Immature natural killer cell (primary cell): ENCODE measurements at regions not wholly inside any gene's neighbourhood (a gene's known extent, or its start where the extent isn't known, plus 50 kb on each side); places are given as distances from the start of the nearest gene placed in this dataset.

Experiments used
- DNase-seq, 3 donors: peaks; one replicate each; pipeline ENCODE4 v3.0.0; 2022; ENCODE audit warnings: mixed read lengths in 1 of 3
- H3K27ac Mint-ChIP-seq, 6 donors: one replicate each; pipeline ENCODE4 v1.8.0; 2020; ENCODE audit warnings: mixed read lengths in 6 of 6, mild to moderate bottlenecking in 5 of 6, inconsistent platforms in 4 of 6, moderate library complexity in 3 of 6
- H3K27me3 Mint-ChIP-seq, 3 donors: one replicate each; pipeline ENCODE4 v1.8.0; 2020 to 2021; ENCODE audit warnings: low read depth in 3 of 3, mild to moderate bottlenecking in 3 of 3, mixed read lengths in 3 of 3, moderate library complexity in 3 of 3, inconsistent platforms in 1 of 3
- H3K36me3 Mint-ChIP-seq, 3 donors: one replicate each; pipeline ENCODE4 v1.8.0; 2020; ENCODE audit warnings: mixed read lengths in 3 of 3, inconsistent platforms in 2 of 3, mild to moderate bottlenecking in 2 of 3
- H3K4me1 Mint-ChIP-seq, 2 donors: one replicate each; pipeline ENCODE4 v1.8.0; 2020; ENCODE audit warnings: inconsistent platforms in 2 of 2, mild to moderate bottlenecking in 2 of 2, mixed read lengths in 2 of 2, moderate library complexity in 1 of 2
- H3K4me3 Mint-ChIP-seq, 5 donors: one replicate each; pipeline ENCODE4 v1.8.0; 2020; ENCODE audit warnings: mild to moderate bottlenecking in 5 of 5, mixed read lengths in 5 of 5, inconsistent platforms in 3 of 5, moderate library complexity in 3 of 5
- H3K9me3 Mint-ChIP-seq, 6 donors: one replicate each; pipeline ENCODE4 v1.8.0; 2020; ENCODE audit warnings: mild to moderate bottlenecking in 6 of 6, mixed read lengths in 6 of 6, inconsistent platforms in 4 of 6, moderate library complexity in 3 of 6

DNA sequence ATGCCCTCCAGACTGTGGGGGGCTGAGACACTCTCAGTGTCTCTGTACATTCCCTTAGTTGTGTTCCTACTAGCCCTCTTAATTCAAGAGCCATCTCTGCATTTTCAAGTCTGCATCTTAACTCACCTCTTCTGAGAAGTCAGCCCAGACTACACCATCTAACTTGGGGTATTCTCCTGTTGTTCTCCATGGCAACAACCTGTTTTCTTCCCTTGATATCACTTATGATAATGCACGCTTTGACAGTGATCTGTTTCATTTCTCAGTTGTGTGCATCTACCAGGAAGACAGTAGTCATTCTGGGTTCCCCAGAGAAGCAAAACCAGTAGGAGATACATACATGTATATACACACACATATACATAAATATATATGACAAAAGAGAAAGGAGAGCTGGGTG is 707.3 kb upstream of the IGFBP3 start:
- Mint-ChIP-seq H3K27me3 (peaks cover 0 to 2% (median 0%) of the 10 kb centered on the region in 3 donors), H3K36me3 (peaks cover 0 to 8% (median 0%) of the 10 kb centered on the region in 3 donors), H3K4me1 (no peaks in the 10 kb centered on the region), H3K9me3 (peaks cover 0 to 22% (median 8%) of the 10 kb centered on the region in 6 donors), H3K27ac (no peak overlapping the region), H3K4me3 (no peak overlapping the region)
- no peak for DNase-seq

DNA sequence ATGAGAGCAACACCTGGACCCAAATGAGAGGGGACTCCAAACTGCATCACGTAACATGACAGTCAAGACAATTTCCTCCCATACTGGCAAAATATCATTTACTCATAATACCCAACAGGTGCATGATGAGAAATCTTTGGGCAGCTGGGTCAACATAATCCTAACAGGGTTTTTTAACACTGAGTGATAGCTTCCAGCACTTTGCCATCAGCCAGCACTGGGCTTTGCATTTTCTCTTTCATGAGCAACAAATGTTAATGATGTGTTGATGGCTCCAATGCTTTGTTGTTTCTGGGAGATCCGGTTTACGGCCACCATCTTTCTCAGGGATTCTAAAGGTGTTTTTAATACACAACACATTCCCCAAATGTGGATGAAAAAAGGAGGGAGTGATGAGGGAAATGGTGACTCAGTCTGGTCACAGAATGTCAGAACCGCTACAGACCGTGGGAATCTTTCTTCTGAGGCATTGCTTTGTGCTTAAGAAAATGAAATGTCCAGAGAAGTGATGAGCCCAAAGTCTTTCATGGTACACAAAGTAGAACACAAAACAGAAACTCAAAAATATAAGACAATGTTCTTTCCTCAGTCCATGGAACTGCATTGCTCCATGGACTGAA is 705.7 kb upstream of the IGFBP3 start:
- peaks cover 0 to 2% (median 0%) of the 10 kb centered on the region in 3 donors for H3K27me3 Mint-ChIP-seq
- no peak for DNase-seq

DNA sequence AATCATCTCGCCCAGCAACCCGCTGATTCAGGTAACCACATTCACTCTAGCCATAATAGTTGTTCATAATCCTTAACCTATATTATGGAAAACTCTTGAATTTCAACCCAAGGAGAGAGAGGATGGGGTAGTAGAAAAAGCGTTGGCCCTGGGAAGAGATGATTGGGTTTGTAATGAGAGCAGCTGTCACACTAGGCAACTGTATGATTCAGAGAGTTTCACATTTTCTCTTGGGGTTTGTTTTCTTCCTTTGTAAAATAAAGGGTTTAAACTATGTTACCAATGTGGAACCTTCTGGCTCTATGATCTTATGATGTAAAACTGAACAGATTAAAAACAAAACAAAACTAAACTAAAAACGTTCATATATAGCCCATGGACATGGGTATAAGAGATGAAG is 705.2 kb upstream of the IGFBP3 start:
- Mint-ChIP-seq H3K9me3 (peaks cover 0 to 18% (median 8%) of the 10 kb centered on the region in 6 donors), H3K27me3 (peaks cover 0 to 2% (median 0%) of the 10 kb centered on the region in 3 donors), H3K27ac (no peak overlapping the region), H3K36me3 (peaks cover 0 to 8% (median 0%) of the 10 kb centered on the region in 3 donors), H3K4me3 (no peak overlapping the region), H3K4me1 (no peaks in the 10 kb centered on the region)
- no peak for DNase-seq

More for the DNA sequence above, 705.7 kb upstream of the IGFBP3 start:
- H3K36me3 Mint-ChIP-seq = peaks cover 0 to 8% (median 0%) of the 10 kb centered on the region in 3 donors
- H3K9me3 Mint-ChIP-seq = peaks cover 0 to 18% (median 8%) of the 10 kb centered on the region in 6 donors
- no peak overlapping the region for H3K27ac Mint-ChIP-seq
- H3K4me1 Mint-ChIP-seq = no peaks in the 10 kb centered on the region
- H3K4me3 Mint-ChIP-seq = no peak overlapping the region

DNA sequence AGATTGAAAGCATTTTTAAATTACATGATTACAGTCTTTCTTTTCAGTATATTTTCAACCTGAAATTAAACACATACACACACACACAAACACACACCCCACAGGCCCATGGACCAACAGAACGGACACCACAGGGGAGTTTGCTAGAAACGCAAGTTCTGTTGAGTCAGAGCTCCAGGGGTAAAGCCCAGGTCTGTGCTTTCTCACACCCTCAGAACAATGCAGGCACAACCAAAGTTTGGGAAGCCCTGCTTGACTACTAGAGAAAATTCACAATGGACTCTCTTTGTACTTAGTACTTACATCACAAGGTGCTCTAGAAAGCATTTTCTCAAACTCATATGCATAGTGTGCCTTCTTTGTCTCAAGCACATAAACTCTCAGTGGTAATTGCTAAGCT is 704.0 kb upstream of the IGFBP3 start:
- Mint-ChIP-seq H3K36me3 (peaks cover 0 to 8% (median 0%) of the 10 kb centered on the region in 3 donors), H3K4me3 (no peak overlapping the region), H3K27me3 (peaks cover 0 to 2% (median 0%) of the 10 kb centered on the region in 3 donors), H3K4me1 (no peaks in the 10 kb centered on the region), H3K9me3 (peaks cover 0 to 18% (median 8%) of the 10 kb centered on the region in 6 donors), H3K27ac (no peak overlapping the region)
- no peak for DNase-seq

DNA sequence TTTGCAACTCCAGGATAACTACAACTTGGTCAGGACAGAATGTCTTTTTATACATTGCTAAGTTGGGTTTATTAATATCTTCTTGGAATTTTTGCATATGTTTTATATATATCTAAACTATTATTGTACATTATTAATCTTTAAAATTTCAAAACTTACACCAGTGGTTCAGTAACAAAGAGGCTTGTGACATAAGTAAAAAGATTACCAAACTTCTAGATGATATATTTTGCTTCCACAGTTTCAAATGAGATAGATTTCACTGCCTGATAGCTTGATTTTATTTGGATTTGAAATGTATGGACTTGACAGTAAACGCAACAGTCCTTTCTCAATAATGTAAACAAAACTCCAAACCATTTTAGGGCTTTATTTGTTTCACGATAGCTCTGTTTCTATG is 701.2 kb upstream of the IGFBP3 start:
- H3K4me3 Mint-ChIP-seq = no peak overlapping the region
- H3K4me1 Mint-ChIP-seq = no peaks in the 10 kb centered on the region
- peaks cover 0 to under 1% (median 0%) of the 10 kb centered on the region in 3 donors for H3K27me3 Mint-ChIP-seq
- H3K36me3 Mint-ChIP-seq = peaks cover 0 to 8% (median 0%) of the 10 kb centered on the region in 3 donors
- no peak for DNase-seq
- H3K27ac Mint-ChIP-seq = no peak overlapping the region
- H3K9me3 Mint-ChIP-seq = peaks cover 0 to 12% (median 7%) of the 10 kb centered on the region in 6 donors

DNA sequence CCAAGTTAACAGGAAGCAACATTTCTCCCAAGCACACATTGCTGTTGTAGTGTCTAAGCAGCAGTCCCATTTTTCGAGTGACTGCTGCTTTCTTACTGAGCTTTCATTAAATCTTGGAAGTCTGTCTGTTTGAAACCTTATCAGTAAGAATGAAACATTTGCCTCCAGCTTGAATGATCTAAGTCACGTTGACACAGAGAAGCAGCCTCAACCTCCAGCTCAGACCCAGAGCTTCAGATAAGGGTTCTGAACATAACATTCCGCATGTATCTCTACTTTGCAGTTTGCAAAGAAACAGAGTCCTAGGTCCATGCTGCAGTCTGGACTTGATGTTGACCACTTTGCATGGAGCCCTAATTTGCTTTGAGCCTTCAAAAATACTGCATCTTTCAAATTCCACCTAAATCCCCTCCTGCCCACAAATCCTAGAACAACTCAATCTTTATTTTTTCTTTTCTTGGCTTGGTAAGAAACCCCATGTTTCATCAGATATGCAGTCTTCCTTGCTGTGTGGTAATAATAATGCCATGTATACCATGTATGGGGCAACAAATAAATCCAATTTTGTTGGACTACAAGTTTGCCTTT is 698.7 kb upstream of the IGFBP3 start:
- Mint-ChIP-seq H3K9me3 (peaks cover 0 to 15% (median 4%) of the 10 kb centered on the region in 6 donors), H3K36me3 (no peaks in the 10 kb centered on the region), H3K4me3 (no peak overlapping the region), H3K27me3 (no peaks in the 10 kb centered on the region), H3K4me1 (no peaks in the 10 kb centered on the region), H3K27ac (no peak overlapping the region)
- no peak for DNase-seq

DNA sequence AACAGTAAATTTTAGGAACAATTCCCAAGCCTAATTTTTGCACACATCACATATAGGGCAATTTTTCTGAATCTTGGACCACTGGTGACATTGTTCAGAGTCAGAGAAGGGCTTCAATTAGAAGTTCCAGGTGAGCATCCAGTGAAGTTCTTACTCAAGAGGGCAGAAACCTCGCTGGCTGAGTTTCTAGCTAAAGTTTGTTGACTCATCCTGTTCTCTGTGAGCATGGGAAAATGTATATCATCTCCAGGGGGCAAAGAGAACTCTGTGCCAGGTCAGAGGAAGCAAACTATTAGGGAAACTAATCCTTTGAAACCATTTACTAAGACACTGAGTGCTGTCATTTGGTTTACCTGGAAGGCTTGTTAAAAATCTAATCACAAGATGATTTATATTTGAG is 695.6 kb upstream of the IGFBP3 start:
- Mint-ChIP-seq H3K9me3 (peaks cover 0 to 18% (median 4%) of the 10 kb centered on the region in 6 donors), H3K4me1 (no peaks in the 10 kb centered on the region), H3K27me3 (peaks cover 0 to 4% (median 0%) of the 10 kb centered on the region in 3 donors), H3K27ac (no peak overlapping the region), H3K36me3 (no peaks in the 10 kb centered on the region), H3K4me3 (no peak overlapping the region)
- no peak for DNase-seq

DNA sequence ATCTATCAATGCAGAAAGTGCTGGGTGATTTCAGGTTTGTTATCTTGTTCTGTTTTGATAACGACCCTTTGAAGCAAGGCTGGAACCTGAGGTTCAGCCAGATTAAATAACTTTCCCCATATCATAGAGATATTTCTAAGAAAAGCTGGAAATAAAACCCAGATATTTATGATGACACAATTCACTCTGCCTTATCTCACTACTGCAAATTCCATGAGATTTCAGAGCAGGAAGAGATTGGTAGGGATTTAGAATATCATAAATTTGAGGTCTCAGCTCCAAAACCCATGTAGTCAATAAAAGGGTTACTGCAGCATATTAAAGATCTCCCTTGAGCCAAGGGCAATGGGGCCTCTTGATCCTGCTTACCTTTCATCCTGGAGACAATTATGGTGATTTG is 692.5 kb upstream of the IGFBP3 start:
- H3K36me3 Mint-ChIP-seq = no peaks in the 10 kb centered on the region
- H3K27ac Mint-ChIP-seq = no peak overlapping the region
- DNase-seq = no peak
- no peaks in the 10 kb centered on the region for H3K4me1 Mint-ChIP-seq
- H3K9me3 Mint-ChIP-seq = peaks cover 0 to 14% (median 5%) of the 10 kb centered on the region in 6 donors
- H3K4me3 Mint-ChIP-seq = no peak overlapping the region
- peaks cover 0 to 4% (median 0%) of the 10 kb centered on the region in 3 donors for H3K27me3 Mint-ChIP-seq

DNA sequence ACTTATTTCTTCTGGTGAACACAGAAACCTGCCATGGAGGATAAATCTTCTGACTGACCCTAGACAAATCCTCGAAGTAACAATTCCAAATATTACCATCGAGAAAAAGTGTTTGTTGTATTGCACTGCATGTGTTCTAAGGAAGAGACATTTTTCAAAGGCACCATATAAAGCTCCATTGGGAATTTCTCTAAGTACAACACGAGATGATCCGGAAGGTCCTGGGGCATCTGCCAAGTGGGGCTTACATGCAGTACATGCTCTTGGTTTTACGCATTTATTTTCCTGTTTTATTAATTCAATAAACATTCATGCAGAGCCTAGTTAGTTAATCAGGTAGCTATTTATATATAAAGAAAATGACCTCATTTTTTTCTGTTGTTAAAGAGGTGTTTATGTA is 692.0 kb upstream of the IGFBP3 start:
- Mint-ChIP-seq H3K4me1 (no peaks in the 10 kb centered on the region), H3K9me3 (peaks cover 0 to 16% (median 5%) of the 10 kb centered on the region in 6 donors), H3K27me3 (peaks cover 0 to 4% (median 0%) of the 10 kb centered on the region in 3 donors), H3K4me3 (no peak overlapping the region), H3K27ac (no peak overlapping the region), H3K36me3 (no peaks in the 10 kb centered on the region)
- no peak for DNase-seq

DNA sequence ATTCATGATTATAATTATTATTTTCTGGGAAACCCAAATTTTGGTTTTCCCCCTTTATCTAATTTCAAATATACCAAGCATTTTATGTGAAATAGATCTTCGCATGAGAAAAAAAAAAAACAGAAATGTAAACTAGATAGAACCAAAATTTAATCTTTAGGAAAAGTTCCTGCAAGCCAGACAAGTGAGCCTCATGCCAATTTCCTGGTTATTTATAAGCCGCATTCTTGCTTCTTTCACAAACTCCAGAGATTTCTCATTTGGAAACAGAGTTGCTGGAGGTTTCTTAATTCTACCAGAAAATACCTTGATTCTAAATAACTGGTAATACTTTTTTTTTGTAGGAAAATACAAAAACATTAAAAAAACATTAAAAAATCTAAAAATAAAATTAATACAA is 690.4 kb upstream of the IGFBP3 start:
- DNase-seq = no peak
- no peak overlapping the region for H3K27ac Mint-ChIP-seq

DNA sequence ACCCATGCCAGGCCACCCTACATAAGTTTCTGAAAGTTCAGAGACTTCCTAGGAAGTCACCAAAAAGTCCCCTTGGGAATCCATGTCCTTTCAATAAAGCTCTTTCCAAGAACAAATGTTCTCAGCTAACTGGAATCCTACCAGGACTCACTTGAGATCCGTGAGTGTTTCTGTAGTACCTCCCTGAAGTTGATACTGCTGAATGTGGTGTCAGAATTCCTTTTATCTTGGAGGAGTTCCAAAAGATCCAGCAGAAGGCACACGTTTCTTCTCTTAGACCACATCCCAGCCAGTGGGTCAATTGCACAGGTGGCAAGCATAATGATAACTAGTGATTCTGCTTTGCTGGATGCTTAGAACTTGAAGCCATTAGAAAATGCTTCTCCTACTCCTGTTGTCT is 689.7 kb upstream of the IGFBP3 start:
- peaks cover 0 to 4% (median 0%) of the 10 kb centered on the region in 3 donors for H3K27me3 Mint-ChIP-seq
- H3K4me1 Mint-ChIP-seq = no peaks in the 10 kb centered on the region
- DNase-seq = no peak
- H3K27ac Mint-ChIP-seq = no peak overlapping the region
- H3K9me3 Mint-ChIP-seq = peaks cover 0 to 26% (median 3%) of the 10 kb centered on the region in 6 donors
- no peaks in the 10 kb centered on the region for H3K36me3 Mint-ChIP-seq
- H3K4me3 Mint-ChIP-seq = no peak overlapping the region

More for the DNA sequence above, 690.4 kb upstream of the IGFBP3 start:
- peaks cover 0 to 18% (median 2%) of the 10 kb centered on the region in 6 donors for H3K9me3 Mint-ChIP-seq
- no peaks in the 10 kb centered on the region for H3K36me3 Mint-ChIP-seq
- H3K4me3 Mint-ChIP-seq = no peak overlapping the region
- H3K4me1 Mint-ChIP-seq = no peaks in the 10 kb centered on the region
- peaks cover 0 to 4% (median 0%) of the 10 kb centered on the region in 3 donors for H3K27me3 Mint-ChIP-seq

DNA sequence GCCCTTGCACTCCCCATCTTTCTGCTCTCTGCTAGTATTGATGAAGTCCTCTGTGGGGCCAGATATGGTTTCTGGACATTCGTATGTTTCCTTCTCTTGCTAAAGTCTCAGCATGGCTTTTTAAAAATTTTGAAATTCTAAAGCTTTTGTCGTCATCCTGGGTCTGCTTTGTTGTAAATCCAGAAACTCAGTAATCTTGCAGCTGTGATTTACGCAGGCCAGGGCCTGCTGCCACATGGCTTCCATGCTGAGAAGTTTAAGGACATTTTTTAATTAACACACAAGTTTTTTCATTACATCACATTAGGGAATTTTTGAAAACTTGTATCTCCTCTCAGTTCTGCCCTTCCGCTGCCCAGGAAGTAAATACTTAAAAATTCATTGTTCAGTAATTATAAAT is 686.1 kb upstream of the IGFBP3 start:
- Mint-ChIP-seq H3K9me3 (peaks cover 0 to 18% (median 1%) of the 10 kb centered on the region in 6 donors), H3K27ac (no peak overlapping the region), H3K36me3 (no peaks in the 10 kb centered on the region), H3K4me3 (no peak overlapping the region), H3K4me1 (no peaks in the 10 kb centered on the region), H3K27me3 (no peaks in the 10 kb centered on the region)
- no peak for DNase-seq

DNA sequence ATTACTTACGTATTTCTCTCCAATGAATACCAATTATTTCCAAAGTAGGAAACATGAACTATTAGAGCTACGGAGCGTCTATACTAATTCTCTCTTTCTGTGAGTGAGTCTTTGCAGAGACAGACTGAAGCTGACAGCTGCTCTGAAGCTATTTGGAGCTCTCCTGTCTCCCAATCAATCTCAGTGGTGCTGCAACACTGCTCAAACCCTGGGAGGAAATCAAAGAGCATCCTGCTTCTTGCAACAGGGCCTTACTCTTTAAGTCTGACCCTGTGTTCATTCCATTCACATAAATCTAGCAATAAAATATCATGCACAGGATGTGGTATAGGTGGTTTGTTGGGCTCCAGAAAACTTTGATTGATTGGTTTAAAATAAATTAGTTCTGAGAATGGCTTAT is 685.7 kb upstream of the IGFBP3 start:
- no peak overlapping the region for H3K4me3 Mint-ChIP-seq
- no peaks in the 10 kb centered on the region for H3K27me3 Mint-ChIP-seq
- no peaks in the 10 kb centered on the region for H3K36me3 Mint-ChIP-seq
- H3K4me1 Mint-ChIP-seq = no peaks in the 10 kb centered on the region
- DNase-seq = no peak
- H3K27ac Mint-ChIP-seq = no peak overlapping the region
- peaks cover 0 to 19% (median 1%) of the 10 kb centered on the region in 6 donors for H3K9me3 Mint-ChIP-seq

DNA sequence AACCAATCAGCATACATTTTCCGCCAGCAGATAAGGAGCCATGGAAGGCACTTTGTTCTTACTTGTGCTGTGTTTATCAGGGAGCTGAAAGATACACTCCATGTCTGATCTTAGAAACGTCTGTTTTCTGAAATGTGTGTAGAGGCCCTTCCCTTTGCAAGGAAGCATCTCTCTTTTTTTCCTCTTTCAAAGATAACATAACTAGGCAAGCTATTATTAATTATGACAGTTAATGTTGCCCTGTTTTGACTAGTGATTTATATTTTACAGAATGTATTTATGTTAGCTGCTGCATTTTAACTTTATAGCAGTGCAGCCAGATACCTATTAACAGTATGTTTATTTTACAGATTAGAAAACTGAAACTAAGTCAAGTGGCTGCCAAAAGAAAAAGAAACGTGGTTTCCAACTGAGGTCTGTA is 683.2 kb upstream of the IGFBP3 start:
- Mint-ChIP-seq H3K27me3 (no peaks in the 10 kb centered on the region), H3K27ac (no peak overlapping the region), H3K9me3 (peaks cover 0 to 19% (median 5%) of the 10 kb centered on the region in 6 donors), H3K4me1 (no peaks in the 10 kb centered on the region), H3K36me3 (no peaks in the 10 kb centered on the region), H3K4me3 (no peak overlapping the region)
- no peak for DNase-seq
